ENCODE measurements at regions not wholly inside any gene's neighbourhood (a gene's known extent, or its start where the extent isn't known, plus 50 kb on each side); places are given as distances from the start of the nearest gene placed in this dataset.

GRCh38 chr4:40685300-40685699 lies 55.6 kb upstream of the RBM47 start:
- no peaks in the 10 kb centered on the region for H3K4me1 ChIP-seq (ENCODE audit: control insufficient read depth, extremely low read depth, insufficient read depth, low read length)
- no peaks in the 10 kb centered on the region for H3K79me2 ChIP-seq (ENCODE audit: control insufficient read depth, insufficient read depth, low read length)
- FAIRE-seq = no peak
- intact Hi-C loops (cut with micrococcal nuclease) (no loop called here), dilution Hi-C loops (cut with MboI; ENCODE audit: extremely low pct_ligation_motif_present, low sequenced_read_pairs) (no loop called here)
- H3K27ac ChIP-seq (ENCODE audit: insufficient read depth, low read depth, low read length) = no peak overlapping the region
- H3K9me1 ChIP-seq (replicated peaks; ENCODE audit: control insufficient read depth, extremely low read depth, insufficient read depth, low read length) = no peaks in the 10 kb centered on the region
- H3K4me2 ChIP-seq (ENCODE audit: insufficient read depth, low read length) = no peak overlapping the region
- no peak overlapping the region for H3K9ac ChIP-seq (replicated peaks; ENCODE audit: extremely low read depth, insufficient read depth, low read length)
- ChIA-PET CTCF (no interaction called here), POLR2A (no interaction called here)
- BruUV-seq (replicated peaks) = no TSS peak
- no peak for DNase-seq (ENCODE audit: low read depth, low spot score)
- no peaks in the 10 kb centered on the region for H3K9me3 ChIP-seq (replicated peaks; ENCODE audit: control insufficient read depth, insufficient read depth, low read length)
- TF ChIP-seq EZH2 (IDR thresholded peaks at IDR 0.05; ENCODE audit: borderline replicate concordance, low read depth, low read length, severe bottlenecking) = no peak
- no peak for TF ChIP-seq POLR2A (IDR thresholded peaks at IDR 0.05; ENCODE audit: low read depth, low read length)
- no peak for TF ChIP-seq GATA2 (IDR thresholded peaks at IDR 0.05; ENCODE audit: insufficient read depth, insufficient read length, low read depth, low read length)
- TF ChIP-seq MYC (IDR thresholded peaks at IDR 0.05; ENCODE audit: low read depth, low read length) = no peak
- TF ChIP-seq FOS (IDR thresholded peaks at IDR 0.05; ENCODE audit: borderline replicate concordance, insufficient read depth, low read length) = no peak
- no peak for TF ChIP-seq JUN (IDR thresholded peaks at IDR 0.05; ENCODE audit: borderline replicate concordance, insufficient read depth, insufficient read length, low read depth)
- TF ChIP-seq POLR2AphosphoS5 (IDR thresholded peaks at IDR 0.05; ENCODE audit: insufficient read depth, low read depth, low read length) = no peak
- TF ChIP-seq CTCF (IDR thresholded peaks at IDR 0.05; ENCODE audit: extremely low read depth in 1 of 2, insufficient read depth in 1 of 2, low read depth in 1 of 2, low read length in 2 of 2) = no peak
- TF ChIP-seq MAX (IDR thresholded peaks at IDR 0.05; ENCODE audit: insufficient read depth, insufficient read length) = no peak
- H3K36me3 ChIP-seq (ENCODE audit: control insufficient read depth in 2 of 2, extremely low read depth in 1 of 2, insufficient read depth in 2 of 2, low read length in 2 of 2) = no peaks in the 10 kb centered on the region
- H4K20me1 ChIP-seq (replicated peaks; ENCODE audit: control insufficient read depth, extremely low read depth, insufficient read depth, low read length) = no peaks in the 10 kb centered on the region
- H2AFZ ChIP-seq (ENCODE audit: low read depth, low read length) = no peak overlapping the region
- peaks cover 2 to 6% of the 10 kb centered on the region in 2 experiments for H3K27me3 ChIP-seq (ENCODE audit: control insufficient read depth in 2 of 2, insufficient read depth in 2 of 2, low read length in 2 of 2)
- no peak overlapping the region for H3K4me3 ChIP-seq (replicated peaks in 1 of 3; ENCODE audit: insufficient read depth in 1 of 3, low read depth in 1 of 3, low read length in 3 of 3)

All from endothelial cell of umbilical vein (primary cell).